PC-9 (cell line): ENCODE measurements at regions not wholly inside any gene's neighbourhood (a gene's known extent, or its start where the extent isn't known, plus 50 kb on each side); places are given as distances from the start of the nearest gene placed in this dataset.

ENCODE experiments used
- EZH2 ChIP-seq: fragments of 200-600 bp; sonication (generic); IDR thresholded peaks from 2 replicates; pipeline ENCODE4 v1.8.0; 2017; ENCODE audit warnings: antibody characterized with exemption, low read depth
- TF ChIP-seq, protein P1 (sequence below): fragments of 200-600 bp; sonication (generic); conservative IDR thresholded peaks from 2 replicates; pipeline ENCODE4 v1.6.1; 2017; ENCODE audit warnings: mixed run types, antibody characterized with exemption, mild to moderate bottlenecking, moderate library complexity

DNA sequence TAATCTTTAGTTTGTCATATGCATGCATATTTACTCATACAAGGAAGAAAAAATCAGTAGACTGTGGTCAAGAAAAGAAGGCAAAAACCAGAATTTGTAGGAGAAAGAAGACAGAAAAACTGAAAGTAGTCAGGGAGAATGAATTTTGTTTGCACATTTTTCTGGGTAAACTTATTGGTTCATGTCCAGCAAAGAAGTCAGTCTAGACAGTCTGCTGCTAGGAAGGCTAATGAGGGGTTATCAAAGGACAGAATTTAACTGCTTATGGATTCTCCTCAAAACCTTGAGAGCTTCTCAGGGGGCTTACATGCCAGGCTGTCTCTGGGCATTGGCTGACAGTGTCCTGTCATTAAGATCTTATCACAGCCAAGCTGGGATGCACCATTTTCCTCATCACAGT lies 293.9 kb downstream of the RPAP3 start:
- TF ChIP-seq, protein P1, sequence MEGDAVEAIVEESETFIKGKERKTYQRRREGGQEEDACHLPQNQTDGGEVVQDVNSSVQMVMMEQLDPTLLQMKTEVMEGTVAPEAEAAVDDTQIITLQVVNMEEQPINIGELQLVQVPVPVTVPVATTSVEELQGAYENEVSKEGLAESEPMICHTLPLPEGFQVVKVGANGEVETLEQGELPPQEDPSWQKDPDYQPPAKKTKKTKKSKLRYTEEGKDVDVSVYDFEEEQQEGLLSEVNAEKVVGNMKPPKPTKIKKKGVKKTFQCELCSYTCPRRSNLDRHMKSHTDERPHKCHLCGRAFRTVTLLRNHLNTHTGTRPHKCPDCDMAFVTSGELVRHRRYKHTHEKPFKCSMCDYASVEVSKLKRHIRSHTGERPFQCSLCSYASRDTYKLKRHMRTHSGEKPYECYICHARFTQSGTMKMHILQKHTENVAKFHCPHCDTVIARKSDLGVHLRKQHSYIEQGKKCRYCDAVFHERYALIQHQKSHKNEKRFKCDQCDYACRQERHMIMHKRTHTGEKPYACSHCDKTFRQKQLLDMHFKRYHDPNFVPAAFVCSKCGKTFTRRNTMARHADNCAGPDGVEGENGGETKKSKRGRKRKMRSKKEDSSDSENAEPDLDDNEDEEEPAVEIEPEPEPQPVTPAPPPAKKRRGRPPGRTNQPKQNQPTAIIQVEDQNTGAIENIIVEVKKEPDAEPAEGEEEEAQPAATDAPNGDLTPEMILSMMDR: no peak
- no peak for TF ChIP-seq EZH2
